HCT116 (cell line): ENCODE measurements at regions not wholly inside any gene's neighbourhood (a gene's known extent, or its start where the extent isn't known, plus 50 kb on each side); places are given as distances from the start of the nearest gene placed in this dataset.

ENCODE experiments used
- CEBPB ChIP-seq: IDR thresholded peaks from 2 replicates; pipeline ENCODE4 v1.6.1; 2012; ENCODE audit warnings: low read depth
- EGR1 ChIP-seq: IDR thresholded peaks from 2 replicates; pipeline ENCODE4 v1.6.1; 2012; ENCODE audit warnings: low read depth
- POLR2A ChIP-seq: IDR thresholded peaks from 2 replicates; pipeline ENCODE4 v1.7.0; 2011; ENCODE audit warnings: borderline replicate concordance; ENCODE audit not compliant: insufficient read depth, insufficient read length; ENCODE audit errors: extremely low read depth
- POLR2AphosphoS5 ChIP-seq: IDR thresholded peaks from 2 replicates; pipeline ENCODE4 v1.6.1; 2011; ENCODE audit warnings: mild to moderate bottlenecking, low read depth, low read length, moderate library complexity
- RAD21 ChIP-seq: IDR thresholded peaks from 2 replicates; pipeline ENCODE4 v1.6.1; 2012; ENCODE audit warnings: low read depth, mild to moderate bottlenecking
- REST ChIP-seq: IDR thresholded peaks from 2 replicates; pipeline ENCODE4 v1.6.1; 2012; ENCODE audit warnings: low read depth
- SRF ChIP-seq: IDR thresholded peaks from 2 replicates; pipeline ENCODE4 v1.6.1; 2012; ENCODE audit warnings: low read depth
- TCF7L2 ChIP-seq: IDR thresholded peaks from 2 replicates; pipeline ENCODE4 v1.7.0; 2011; ENCODE audit warnings: borderline replicate concordance, inconsistent platforms; ENCODE audit not compliant: insufficient read depth, insufficient read length; ENCODE audit errors: extremely low read depth
- TF ChIP-seq, protein P1 (sequence below), 3 experiments: fragments of 200-600 bp in 1 of 3; sonication (generic) in 1 of 3; IDR thresholded peaks in 2 of 3; conservative IDR thresholded peaks in 1 of 3; 2 replicates each; pipeline ENCODE4 v1.5.1; 2012 to 2017; ENCODE audit warnings: low read depth in 2 of 3, low read length in 2 of 3, antibody characterized with exemption in 1 of 3, borderline replicate concordance in 1 of 3, control low read depth in 1 of 3, mild to moderate bottlenecking in 1 of 3, mixed read lengths in 1 of 3, mixed run types in 1 of 3, moderate library complexity in 1 of 3; ENCODE audit not compliant: insufficient read depth in 1 of 3

GRCh38 chr3:68136411-68136810 is 482.0 kb upstream of the SUCLG2 start:
- TF ChIP-seq CEBPB, result no peak
- TF ChIP-seq TCF7L2, result no peak
- TF ChIP-seq, protein P1, sequence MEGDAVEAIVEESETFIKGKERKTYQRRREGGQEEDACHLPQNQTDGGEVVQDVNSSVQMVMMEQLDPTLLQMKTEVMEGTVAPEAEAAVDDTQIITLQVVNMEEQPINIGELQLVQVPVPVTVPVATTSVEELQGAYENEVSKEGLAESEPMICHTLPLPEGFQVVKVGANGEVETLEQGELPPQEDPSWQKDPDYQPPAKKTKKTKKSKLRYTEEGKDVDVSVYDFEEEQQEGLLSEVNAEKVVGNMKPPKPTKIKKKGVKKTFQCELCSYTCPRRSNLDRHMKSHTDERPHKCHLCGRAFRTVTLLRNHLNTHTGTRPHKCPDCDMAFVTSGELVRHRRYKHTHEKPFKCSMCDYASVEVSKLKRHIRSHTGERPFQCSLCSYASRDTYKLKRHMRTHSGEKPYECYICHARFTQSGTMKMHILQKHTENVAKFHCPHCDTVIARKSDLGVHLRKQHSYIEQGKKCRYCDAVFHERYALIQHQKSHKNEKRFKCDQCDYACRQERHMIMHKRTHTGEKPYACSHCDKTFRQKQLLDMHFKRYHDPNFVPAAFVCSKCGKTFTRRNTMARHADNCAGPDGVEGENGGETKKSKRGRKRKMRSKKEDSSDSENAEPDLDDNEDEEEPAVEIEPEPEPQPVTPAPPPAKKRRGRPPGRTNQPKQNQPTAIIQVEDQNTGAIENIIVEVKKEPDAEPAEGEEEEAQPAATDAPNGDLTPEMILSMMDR (IDR thresholded peaks at IDR 0.05 in 2 of 3, conservative IDR thresholded peaks at IDR 0.05 in 1 of 3; ENCODE audit: borderline replicate concordance in 1 of 3, insufficient read depth in 1 of 3, low read depth in 2 of 3, low read length in 2 of 3), result no peak
- no peak for TF ChIP-seq SRF
- TF ChIP-seq EGR1, result no peak
- no peak for TF ChIP-seq RAD21
- no peak for TF ChIP-seq REST
- no peak for TF ChIP-seq POLR2A
- no peak for TF ChIP-seq POLR2AphosphoS5
